Upper lobe of right lung (tissue), 1 donor: ENCODE measurements at regions not wholly inside any gene's neighbourhood (a gene's known extent, or its start where the extent isn't known, plus 50 kb on each side); places are given as distances from the start of the nearest gene placed in this dataset.
A peak's percentile ranks its signal among the peaks of the same experiment; 100 is the strongest.

Source experiments
- ATAC-seq: fragments of 200-7000 bp; cut with Tn5 transposase; one replicate; pipeline ENCODE4 v1.9.1; 2020; ENCODE audit warnings: mild to moderate bottlenecking, moderate library complexity
- DNase-seq: peaks from one replicate; pipeline ENCODE4 v3.0.0-alpha.2; 2020
- H3K27ac ChIP-seq: fragments of 200-600 bp; one replicate; pipeline ENCODE4 v1.8.0; 2022
- H3K27me3 ChIP-seq: fragments of 200-600 bp; one replicate; pipeline ENCODE4 v1.8.0; 2022; ENCODE audit warnings: mild to moderate bottlenecking
- H3K36me3 ChIP-seq: fragments of 200-600 bp; one replicate; pipeline ENCODE4 v1.8.0; 2022
- H3K4me1 ChIP-seq: fragments of 200-600 bp; one replicate; pipeline ENCODE4 v1.8.0; 2022
- H3K4me3 ChIP-seq: fragments of 200-600 bp; one replicate; pipeline ENCODE4 v1.8.0; 2022; ENCODE audit warnings: mild to moderate bottlenecking
- H3K9me3 ChIP-seq: fragments of 200-600 bp; one replicate; pipeline ENCODE4 v1.8.0; 2022
- intact Hi-C: fragments of 100-400 bp; cut with DNase I; formaldehyde crosslinking; loops from one replicate; pipeline ENCODE4 v1.11.0; 2022
- TF ChIP-seq, protein P1 (sequence below): fragments of 200-600 bp; IDR thresholded peaks from one replicate; pipeline ENCODE4 v1.8.0; 2022; ENCODE audit warnings: antibody characterized with exemption
- donor health status: DM: no; HTN: yes; CAD: no; lungs with severe emphysema.

DNA sequence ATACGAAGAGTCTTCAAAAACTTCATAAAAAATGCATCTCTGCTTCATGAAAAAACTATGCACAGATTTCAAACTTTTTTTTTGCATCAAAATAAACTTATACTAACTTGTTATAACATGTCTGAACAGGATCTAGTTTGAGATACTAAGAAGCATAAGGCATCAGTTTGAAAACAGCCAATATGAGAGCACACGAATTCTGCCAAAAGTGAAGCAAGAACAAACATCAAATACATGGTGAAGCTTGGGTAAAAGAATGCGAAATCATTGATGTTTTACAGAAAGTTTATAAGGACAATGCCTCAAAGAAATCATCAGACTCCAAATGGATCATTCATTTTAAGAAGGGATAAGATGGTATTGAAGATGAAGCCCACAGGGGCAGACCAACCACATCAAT lies 389.1 kb upstream of the TENM4 start:
- no peaks in the 10 kb centered on the region for H3K9me3 ChIP-seq
- intact Hi-C loops = no loop called here
- H3K27ac ChIP-seq = no peak overlapping the region
- H3K36me3 ChIP-seq = no peaks in the 10 kb centered on the region
- TF ChIP-seq, protein P1, sequence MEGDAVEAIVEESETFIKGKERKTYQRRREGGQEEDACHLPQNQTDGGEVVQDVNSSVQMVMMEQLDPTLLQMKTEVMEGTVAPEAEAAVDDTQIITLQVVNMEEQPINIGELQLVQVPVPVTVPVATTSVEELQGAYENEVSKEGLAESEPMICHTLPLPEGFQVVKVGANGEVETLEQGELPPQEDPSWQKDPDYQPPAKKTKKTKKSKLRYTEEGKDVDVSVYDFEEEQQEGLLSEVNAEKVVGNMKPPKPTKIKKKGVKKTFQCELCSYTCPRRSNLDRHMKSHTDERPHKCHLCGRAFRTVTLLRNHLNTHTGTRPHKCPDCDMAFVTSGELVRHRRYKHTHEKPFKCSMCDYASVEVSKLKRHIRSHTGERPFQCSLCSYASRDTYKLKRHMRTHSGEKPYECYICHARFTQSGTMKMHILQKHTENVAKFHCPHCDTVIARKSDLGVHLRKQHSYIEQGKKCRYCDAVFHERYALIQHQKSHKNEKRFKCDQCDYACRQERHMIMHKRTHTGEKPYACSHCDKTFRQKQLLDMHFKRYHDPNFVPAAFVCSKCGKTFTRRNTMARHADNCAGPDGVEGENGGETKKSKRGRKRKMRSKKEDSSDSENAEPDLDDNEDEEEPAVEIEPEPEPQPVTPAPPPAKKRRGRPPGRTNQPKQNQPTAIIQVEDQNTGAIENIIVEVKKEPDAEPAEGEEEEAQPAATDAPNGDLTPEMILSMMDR = no peak
- no peak overlapping the region for H3K4me3 ChIP-seq
- no peaks in the 10 kb centered on the region for H3K27me3 ChIP-seq
- no peak for DNase-seq
- no peaks in the 10 kb centered on the region for H3K4me1 ChIP-seq
- no peak for ATAC-seq

GRCh38 chr11:79822766-79823165 lies 381.9 kb upstream of the TENM4 start:
- no peak overlapping the region for H3K27ac ChIP-seq

GRCh38 chr11:79813551-79813950 lies 372.7 kb upstream of the TENM4 start:
- DNase-seq (no peak), ATAC-seq (no peak)
- Histone ChIP-seq H3K9me3 (no peaks in the 10 kb centered on the region), H3K4me3 (no peak overlapping the region), H3K4me1 (no peaks in the 10 kb centered on the region), H3K27me3 (no peaks in the 10 kb centered on the region), H3K27ac (no peak overlapping the region), H3K36me3 (no peaks in the 10 kb centered on the region)
- TF ChIP-seq, protein P1 = no peak
- intact Hi-C loops = no loop called here

More at GRCh38 chr11:79822766-79823165, 381.9 kb upstream of the TENM4 start:
- intact Hi-C loops = no loop called here
- H3K4me3 ChIP-seq = no peak overlapping the region
- ATAC-seq (no peak), DNase-seq (no peak)
- no peaks in the 10 kb centered on the region for H3K9me3 ChIP-seq
- TF ChIP-seq, protein P1 = no peak
- H3K27me3 ChIP-seq = no peaks in the 10 kb centered on the region
- H3K4me1 ChIP-seq = no peaks in the 10 kb centered on the region
- no peaks in the 10 kb centered on the region for H3K36me3 ChIP-seq

DNA sequence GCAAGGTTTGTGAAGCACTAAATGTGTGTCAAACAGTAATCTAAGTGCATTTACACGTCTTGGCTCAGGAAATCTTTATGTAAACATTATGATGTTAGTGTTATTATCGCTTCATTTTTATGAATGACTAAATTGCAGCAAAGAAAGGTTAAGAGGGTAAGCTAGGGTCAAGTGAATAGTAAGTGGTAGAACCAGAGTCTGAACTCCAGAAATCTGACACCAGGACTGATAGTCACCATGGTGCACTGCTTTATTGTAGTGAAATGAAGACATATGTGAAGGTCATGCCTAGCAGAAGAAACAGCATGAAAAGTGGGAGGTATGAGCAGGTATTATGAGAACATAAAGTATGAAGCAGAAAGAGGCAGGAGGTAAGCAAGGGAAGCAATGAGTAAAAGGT lies 368.7 kb upstream of the TENM4 start:
- H3K9me3 ChIP-seq = no peaks in the 10 kb centered on the region
- DNase-seq = no peak
- intact Hi-C loops = no loop called here
- no peak overlapping the region for H3K4me3 ChIP-seq
- no peak overlapping the region for H3K27ac ChIP-seq
- TF ChIP-seq, protein P1 = no peak
- H3K27me3 ChIP-seq = no peaks in the 10 kb centered on the region
- no peaks in the 10 kb centered on the region for H3K4me1 ChIP-seq
- ATAC-seq = peak; percentile 69
- no peaks in the 10 kb centered on the region for H3K36me3 ChIP-seq

GRCh38 chr11:79807506-79807905 lies 366.7 kb upstream of the TENM4 start:
- DNase-seq (no peak), ATAC-seq (no peak)
- intact Hi-C loops = no loop called here
- H3K4me1 ChIP-seq = no peaks in the 10 kb centered on the region
- no peaks in the 10 kb centered on the region for H3K9me3 ChIP-seq
- no peaks in the 10 kb centered on the region for H3K27me3 ChIP-seq
- H3K4me3 ChIP-seq = no peak overlapping the region
- H3K27ac ChIP-seq = no peak overlapping the region
- TF ChIP-seq, protein P1 = no peak
- H3K36me3 ChIP-seq = no peaks in the 10 kb centered on the region

DNA sequence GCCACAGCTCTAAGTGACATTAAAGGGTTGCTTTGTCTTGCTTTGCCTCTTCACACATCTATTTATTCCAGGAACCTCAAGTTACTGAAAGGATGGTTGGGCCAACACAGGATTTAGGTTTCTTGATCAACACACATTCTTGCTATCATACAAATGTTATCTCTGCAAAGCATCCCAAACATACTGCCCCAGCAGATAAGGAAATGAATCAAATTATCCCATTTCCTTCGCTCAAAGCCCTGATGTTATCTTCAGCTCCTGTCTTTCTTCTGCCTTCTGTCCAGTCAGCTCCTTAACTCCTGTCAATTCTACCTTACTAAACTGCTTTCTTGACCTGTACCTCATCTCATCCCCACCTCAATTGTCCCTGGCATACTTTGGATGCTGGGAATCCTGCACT lies 355.9 kb upstream of the TENM4 start:
- intact Hi-C loops = no loop called here
- Histone ChIP-seq H3K4me3 (no peak overlapping the region), H3K27me3 (no peaks in the 10 kb centered on the region), H3K9me3 (no peaks in the 10 kb centered on the region), H3K4me1 (no peaks in the 10 kb centered on the region), H3K36me3 (no peaks in the 10 kb centered on the region), H3K27ac (no peak overlapping the region)
- no peak for DNase-seq
- TF ChIP-seq, protein P1 = no peak
- ATAC-seq = no peak
